Adrenal gland (tissue), 5 donors: ENCODE measurements at regions not wholly inside any gene's neighbourhood (a gene's known extent, or its start where the extent isn't known, plus 50 kb on each side); places are given as distances from the start of the nearest gene placed in this dataset.

Experiments used
- CTCF ChIP-seq, 6 experiments: fragments of 450-650 bp in 4 of 6; fragments of 200-600 bp in 2 of 6; sonication (generic) in 1 of 6; IDR thresholded peaks; 1 replicate in 5 of 6; 2 replicates in 1 of 6; pipeline versions ENCODE4 v1.5.1 to v1.8.0; 2016 to 2021; ENCODE audit warnings: antibody characterized with exemption in 6 of 6, mild to moderate bottlenecking in 2 of 6, moderate library complexity in 1 of 6
- POLR2A ChIP-seq, 2 donors: fragments of 450-650 bp; IDR thresholded peaks; one replicate each; pipeline ENCODE4 v1.6.1; 2017; ENCODE audit warnings: antibody characterized with exemption in 2 of 2, mild to moderate bottlenecking in 2 of 2, moderate library complexity in 1 of 2
- donor health status: DM: no; HTN: no; CAD: no.

- TF ChIP-seq CTCF (IDR thresholded peaks at IDR 0.05) (no peak), POLR2A (IDR thresholded peaks at IDR 0.05) (no peak)
These were observed 287.6 kb upstream of the C2CD4B start for GRCh38 chr15:62452667-62453066.
